ENCODE measurements at regions not wholly inside any gene's neighbourhood (a gene's known extent, or its start where the extent isn't known, plus 50 kb on each side); places are given as distances from the start of the nearest gene placed in this dataset.

DNA sequence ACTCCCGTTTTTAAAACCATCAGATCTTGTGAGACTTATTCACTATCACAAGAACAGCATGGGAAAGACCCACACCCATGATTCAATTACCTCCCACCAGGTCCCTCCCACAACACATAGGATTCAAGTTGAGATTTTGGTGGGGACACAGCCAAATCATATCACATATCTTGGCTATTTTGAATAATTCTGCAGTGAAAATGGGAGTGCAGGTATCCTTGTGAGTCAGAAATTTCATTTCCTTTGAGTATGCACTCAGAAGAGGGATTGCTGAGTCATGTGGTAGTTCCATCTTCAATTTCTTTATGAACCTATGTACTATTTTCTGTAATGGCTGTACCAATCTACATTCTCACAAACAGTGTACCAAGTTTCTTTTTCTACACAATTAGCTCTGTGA is 125.8 kb downstream of the ANKRD7 start:
- Histone ChIP-seq H3K4me3 (no peak overlapping the region), H3K27me3 (ENCODE audit: insufficient read depth) (no peaks in the 10 kb centered on the region), H3K27ac (ENCODE audit: low read depth) (no peak overlapping the region), H4K20me1 (replicated peaks; ENCODE audit: insufficient read depth) (no peaks in the 10 kb centered on the region), H3K79me2 (replicated peaks; ENCODE audit: insufficient read depth) (no peaks in the 10 kb centered on the region), H2AFZ (no peak overlapping the region), H3K4me2 (no peak overlapping the region), H3K36me3 (ENCODE audit: insufficient read depth) (no peaks in the 10 kb centered on the region), H3K9me2 (ENCODE audit: insufficient read depth) (no peaks in the 10 kb centered on the region), H3K4me1 (ENCODE audit: insufficient read depth) (peaks cover 7% of the 10 kb centered on the region; the same call in 1 of the 2 replicates), H3F3A (replicated peaks; ENCODE audit: low read depth) (no peaks in the 10 kb centered on the region)
- peaks cover 22% of the 10 kb centered on the region; the same call in 2 of the 3 replicates for H3K4me1 Mint-ChIP-seq
- H3K27me3 Mint-ChIP-seq (ENCODE audit: insufficient read depth, low read depth, poor library complexity) = peaks cover 2% of the 10 kb centered on the region
- no peak overlapping the region for H3K4me3 Mint-ChIP-seq
- ATAC-seq (no peak), DNase-seq (ENCODE audit: low spot score) (no peak)
- H3K36me3 Mint-ChIP-seq (ENCODE audit: low read depth) = no peaks in the 10 kb centered on the region
- TF ChIP-seq STAT1 (IDR thresholded peaks at IDR 0.05; ENCODE audit: unreplicated experiment) (no peak), CTCF (conservative IDR thresholded peaks at IDR 0.05; ENCODE audit: low read depth in 2 of 2) (no peak), CREB1 (CRISPR knock-in tag; IDR thresholded peaks at IDR 0.05; ENCODE audit: low read depth) (no peak), POLR2AphosphoS5 (IDR thresholded peaks at IDR 0.05; ENCODE audit: low read depth) (no peak), ZNF114 (CRISPR knock-in tag; IDR thresholded peaks at IDR 0.05) (no peak), JUNB (IDR thresholded peaks at IDR 0.05; ENCODE audit: unreplicated experiment) (no peak), EZH2 (IDR thresholded peaks at IDR 0.05; ENCODE audit: low read depth, unreplicated experiment) (no peak), NANOG (IDR thresholded peaks at IDR 0.05; ENCODE audit: borderline replicate concordance) (no peak), ZNF462 (CRISPR knock-in tag; IDR thresholded peaks at IDR 0.05) (no peak), EZH2phosphoT487 (IDR thresholded peaks at IDR 0.05; ENCODE audit: unreplicated experiment) (no peak), ZNF331 (CRISPR knock-in tag; IDR thresholded peaks at IDR 0.05; ENCODE audit: low read depth) (no peak)
- TF ChIP-seq, protein P1, sequence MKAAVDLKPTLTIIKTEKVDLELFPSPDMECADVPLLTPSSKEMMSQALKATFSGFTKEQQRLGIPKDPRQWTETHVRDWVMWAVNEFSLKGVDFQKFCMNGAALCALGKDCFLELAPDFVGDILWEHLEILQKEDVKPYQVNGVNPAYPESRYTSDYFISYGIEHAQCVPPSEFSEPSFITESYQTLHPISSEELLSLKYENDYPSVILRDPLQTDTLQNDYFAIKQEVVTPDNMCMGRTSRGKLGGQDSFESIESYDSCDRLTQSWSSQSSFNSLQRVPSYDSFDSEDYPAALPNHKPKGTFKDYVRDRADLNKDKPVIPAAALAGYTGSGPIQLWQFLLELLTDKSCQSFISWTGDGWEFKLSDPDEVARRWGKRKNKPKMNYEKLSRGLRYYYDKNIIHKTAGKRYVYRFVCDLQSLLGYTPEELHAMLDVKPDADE (IDR thresholded peaks at IDR 0.05) = no peak
- TF ChIP-seq, protein P2, sequence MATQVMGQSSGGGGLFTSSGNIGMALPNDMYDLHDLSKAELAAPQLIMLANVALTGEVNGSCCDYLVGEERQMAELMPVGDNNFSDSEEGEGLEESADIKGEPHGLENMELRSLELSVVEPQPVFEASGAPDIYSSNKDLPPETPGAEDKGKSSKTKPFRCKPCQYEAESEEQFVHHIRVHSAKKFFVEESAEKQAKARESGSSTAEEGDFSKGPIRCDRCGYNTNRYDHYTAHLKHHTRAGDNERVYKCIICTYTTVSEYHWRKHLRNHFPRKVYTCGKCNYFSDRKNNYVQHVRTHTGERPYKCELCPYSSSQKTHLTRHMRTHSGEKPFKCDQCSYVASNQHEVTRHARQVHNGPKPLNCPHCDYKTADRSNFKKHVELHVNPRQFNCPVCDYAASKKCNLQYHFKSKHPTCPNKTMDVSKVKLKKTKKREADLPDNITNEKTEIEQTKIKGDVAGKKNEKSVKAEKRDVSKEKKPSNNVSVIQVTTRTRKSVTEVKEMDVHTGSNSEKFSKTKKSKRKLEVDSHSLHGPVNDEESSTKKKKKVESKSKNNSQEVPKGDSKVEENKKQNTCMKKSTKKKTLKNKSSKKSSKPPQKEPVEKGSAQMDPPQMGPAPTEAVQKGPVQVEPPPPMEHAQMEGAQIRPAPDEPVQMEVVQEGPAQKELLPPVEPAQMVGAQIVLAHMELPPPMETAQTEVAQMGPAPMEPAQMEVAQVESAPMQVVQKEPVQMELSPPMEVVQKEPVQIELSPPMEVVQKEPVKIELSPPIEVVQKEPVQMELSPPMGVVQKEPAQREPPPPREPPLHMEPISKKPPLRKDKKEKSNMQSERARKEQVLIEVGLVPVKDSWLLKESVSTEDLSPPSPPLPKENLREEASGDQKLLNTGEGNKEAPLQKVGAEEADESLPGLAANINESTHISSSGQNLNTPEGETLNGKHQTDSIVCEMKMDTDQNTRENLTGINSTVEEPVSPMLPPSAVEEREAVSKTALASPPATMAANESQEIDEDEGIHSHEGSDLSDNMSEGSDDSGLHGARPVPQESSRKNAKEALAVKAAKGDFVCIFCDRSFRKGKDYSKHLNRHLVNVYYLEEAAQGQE (IDR thresholded peaks at IDR 0.05; ENCODE audit: unreplicated experiment) = no peak
- H3K27ac Mint-ChIP-seq = peak overlapping the region; percentile 61; the same call in 1 of the 2 replicates
- no peaks in the 10 kb centered on the region for H3K9me3 Mint-ChIP-seq

Measured in GM23338 (cell line).